ENCODE measurements at regions not wholly inside any gene's neighbourhood (a gene's known extent, or its start where the extent isn't known, plus 50 kb on each side); places are given as distances from the start of the nearest gene placed in this dataset.
"Not testable (repeated sequence)": the region's sequence is repeated elsewhere in the genome, so short reads cannot be mapped to it uniquely, and the experiment has no call there.

GRCh38 chr13:85601526-85601925, 197.7 kb downstream of the SLITRK6 start:
- no peak for DNase-seq (ENCODE audit: low read depth)

GRCh38 chr13:85597790-85598500, 201.3 kb downstream of the SLITRK6 start:
- DNase-seq (ENCODE audit: low read depth), result no peak

- no peak for DNase-seq (ENCODE audit: low read depth)
Observed at GRCh38 chr13:85592211-85592610, 207.0 kb downstream of the SLITRK6 start.

- no peak for DNase-seq (ENCODE audit: low read depth)
Observed at GRCh38 chr13:85590231-85590931, 208.8 kb downstream of the SLITRK6 start.

- no peak for DNase-seq (ENCODE audit: low read depth)
Observed at GRCh38 chr13:85589021-85589420, 210.2 kb downstream of the SLITRK6 start.

- DNase-seq (ENCODE audit: low read depth), result no peak
Observed at GRCh38 chr13:85588359-85588758, 210.9 kb downstream of the SLITRK6 start.

GRCh38 chr13:85586856-85587255, 212.4 kb downstream of the SLITRK6 start:
- DNase-seq (ENCODE audit: low read depth), result no peak

- peak; percentile 43 for DNase-seq (ENCODE audit: low read depth)
Observed at GRCh38 chr13:85586422-85586831, 212.8 kb downstream of the SLITRK6 start.

- DNase-seq (ENCODE audit: low read depth), result no peak
Observed at GRCh38 chr13:85582890-85583289, 216.3 kb downstream of the SLITRK6 start.

GRCh38 chr13:85575110-85575509, 224.1 kb downstream of the SLITRK6 start:
- DNase-seq (ENCODE audit: low read depth), result no peak

GRCh38 chr13:85567909-85568308, 231.3 kb downstream of the SLITRK6 start:
- DNase-seq (ENCODE audit: low read depth), result no peak

GRCh38 chr13:85565652-85566051, 233.6 kb downstream of the SLITRK6 start:
- no peak for DNase-seq (ENCODE audit: low read depth)

GRCh38 chr13:85564598-85564997, 234.6 kb downstream of the SLITRK6 start:
- no peak for DNase-seq (ENCODE audit: low read depth)

GRCh38 chr13:85562282-85562681, 236.9 kb downstream of the SLITRK6 start:
- DNase-seq (ENCODE audit: low read depth), result no peak

- DNase-seq (ENCODE audit: low read depth), result no peak
Observed at GRCh38 chr13:85557691-85558467, 241.3 kb downstream of the SLITRK6 start.

- no peak for DNase-seq (ENCODE audit: low read depth)
Observed at GRCh38 chr13:85551012-85551411, 248.2 kb downstream of the SLITRK6 start.

GRCh38 chr13:85549819-85550218, 249.4 kb downstream of the SLITRK6 start:
- no peak for DNase-seq (ENCODE audit: low read depth)

- DNase-seq (ENCODE audit: low read depth), result not testable (repeated sequence)
Observed at GRCh38 chr13:85548845-85549244, 250.4 kb downstream of the SLITRK6 start.

- DNase-seq (ENCODE audit: low read depth), result no peak
Observed at GRCh38 chr13:85545771-85546170, 253.4 kb downstream of the SLITRK6 start.

- no peak for DNase-seq (ENCODE audit: low read depth)
Observed at GRCh38 chr13:85544756-85545155, 254.5 kb downstream of the SLITRK6 start.

GRCh38 chr13:85543144-85543543, 256.1 kb downstream of the SLITRK6 start:
- DNase-seq (ENCODE audit: low read depth), result no peak

GRCh38 chr13:85541476-85541875, 257.7 kb downstream of the SLITRK6 start:
- no peak for DNase-seq (ENCODE audit: low read depth)

GRCh38 chr13:85538957-85539356, 260.3 kb downstream of the SLITRK6 start:
- no peak for DNase-seq (ENCODE audit: low read depth)

Measured in HS-5 (cell line).